H1 (cell line): ENCODE measurements at regions not wholly inside any gene's neighbourhood (a gene's known extent, or its start where the extent isn't known, plus 50 kb on each side); places are given as distances from the start of the nearest gene placed in this dataset.

Experiments used
- CTCF ChIA-PET: fragments of 300-600 bp; sonication (Branson Sonifier 250); formaldehyde crosslinking; loops from one replicate; lab custom pipeline; 2021; ENCODE audit not compliant: partially characterized antibody; lab: Charles Lee
- POLR2A ChIA-PET: fragments of 300-600 bp; sonication (Branson Sonifier 250); formaldehyde crosslinking; loops from one replicate; lab custom pipeline; 2021; ENCODE audit warnings: inconsistent platforms; ENCODE audit not compliant: partially characterized antibody; lab: Charles Lee
- DNase-seq, 2 experiments: peaks; one replicate each; pipeline versions ENCODE4 v3.0.0 to v3.0.0-alpha.2; 2010 to 2022; ENCODE audit warnings: low spot score in 2 of 2, low read depth in 1 of 2, mixed read lengths in 1 of 2
- FAIRE-seq: peaks from 2 replicates; lab custom pipeline; 2011; peaks lifted over from hg19 to GRCh38; lab: Jason Lieb, UNC
- H2AFZ ChIP-seq: 2 replicates; pipeline ENCODE4 v1.8.1; 2012; ENCODE audit warnings: low read length, inconsistent platforms
- H2AK5ac ChIP-seq: 2 replicates; pipeline ENCODE4 v1.6.1; 2013; ENCODE audit warnings: low read depth, low read length
- H2BK120ac ChIP-seq: replicated peaks from 2 replicates; pipeline ENCODE3; 2013; ENCODE audit warnings: low read depth, low read length, inconsistent platforms
- H2BK12ac ChIP-seq: 2 replicates; pipeline ENCODE4 v1.6.1; 2013; ENCODE audit warnings: low read depth, low read length
- H2BK15ac ChIP-seq: 2 replicates; pipeline ENCODE4 v1.6.1; 2013; ENCODE audit warnings: low read length
- H2BK20ac ChIP-seq: 2 replicates; pipeline ENCODE4 v1.6.1; 2013; ENCODE audit warnings: low read length
- H2BK5ac ChIP-seq: 2 replicates; pipeline ENCODE4 v1.6.1; 2013; ENCODE audit warnings: low read depth, low read length
- H3K14ac ChIP-seq: 2 replicates; pipeline ENCODE4 v1.6.1; 2013; ENCODE audit warnings: inconsistent platforms; ENCODE audit not compliant: insufficient read length
- H3K18ac ChIP-seq: 2 replicates; pipeline ENCODE4 v1.6.1; 2013; ENCODE audit warnings: low read length; ENCODE audit errors: extremely low read depth
- H3K23ac ChIP-seq: 2 replicates; pipeline ENCODE4 v1.6.1; 2013; ENCODE audit warnings: inconsistent platforms; ENCODE audit not compliant: insufficient read length
- H3K23me2 ChIP-seq: 2 replicates; pipeline ENCODE4 v1.6.1; 2013; ENCODE audit warnings: low read depth, low read length
- H3K27ac ChIP-seq: 2 replicates; pipeline ENCODE4 v1.6.1; 2011; ENCODE audit warnings: low read depth, low read length, inconsistent platforms
- H3K27me3 ChIP-seq, 4 experiments: replicated peaks in 1 of 4; 1 replicate in 1 of 4; 2 replicates in 3 of 4; pipeline versions ENCODE4 v1.6.1 to v1.8.1; 2011 to 2013; ENCODE audit warnings: low read length in 3 of 4, mild to moderate bottlenecking in 3 of 4, inconsistent platforms in 2 of 4, mixed read lengths in 2 of 4, moderate library complexity in 1 of 4; ENCODE audit not compliant: control insufficient read depth in 3 of 4, insufficient read depth in 3 of 4; ENCODE audit errors: extremely low read depth in 1 of 4
- H3K36me3 ChIP-seq, 4 experiments: 2 replicates each; pipeline versions ENCODE4 v1.6.1 to v1.8.1; 2011 to 2013; ENCODE audit warnings: mild to moderate bottlenecking in 4 of 4, low read length in 3 of 4, moderate library complexity in 2 of 4, control low read depth in 1 of 4, inconsistent platforms in 1 of 4; ENCODE audit not compliant: insufficient read depth in 4 of 4, control insufficient read depth in 2 of 4
- H3K4ac ChIP-seq: replicated peaks from 2 replicates; pipeline ENCODE3; 2013; ENCODE audit warnings: low read length, low read depth, mixed read lengths, inconsistent platforms; ENCODE audit not compliant: insufficient read length
- H3K4me1 ChIP-seq, 4 experiments: replicated peaks in 1 of 4; 1 replicate in 1 of 4; 2 replicates in 3 of 4; pipeline versions ENCODE4 v1.6.1 to v1.8.1; 2011 to 2013; ENCODE audit warnings: low read length in 3 of 4, inconsistent platforms in 2 of 4, mixed read lengths in 1 of 4; ENCODE audit not compliant: insufficient read depth in 4 of 4, control insufficient read depth in 3 of 4
- H3K4me2 ChIP-seq, 2 experiments: 2 replicates each; pipeline versions ENCODE4 v1.6.1 to v1.8.1; 2011 to 2013; ENCODE audit warnings: low read depth in 2 of 2, low read length in 2 of 2, control low read depth in 1 of 2, inconsistent platforms in 1 of 2, mild to moderate bottlenecking in 1 of 2; ENCODE audit not compliant: insufficient read depth in 1 of 2
- H3K4me3 ChIP-seq, 4 experiments: fragments of 200-600, 300-600 bp in 1 of 4; sonication (generic), shearing (Covaris generic), sonication (Bioruptor Twin) in 1 of 4; 2 replicates each; pipeline versions ENCODE4 v1.5.1 to v1.8.1; 2011 to 2016; ENCODE audit warnings: low read length in 4 of 4, low read depth in 3 of 4, control low read depth in 2 of 4, inconsistent platforms in 2 of 4, mild to moderate bottlenecking in 2 of 4, mixed read lengths in 1 of 4, moderate library complexity in 1 of 4; ENCODE audit not compliant: insufficient read depth in 2 of 4; ENCODE audit errors: extremely low read depth in 1 of 4
- H3K56ac ChIP-seq: replicated peaks from 2 replicates; pipeline ENCODE3; 2013; ENCODE audit warnings: low read depth, mild to moderate bottlenecking, mixed read lengths, low read length, inconsistent platforms; ENCODE audit not compliant: insufficient read length
- H3K79me1 ChIP-seq: 2 replicates; pipeline ENCODE4 v1.6.1; 2013; ENCODE audit warnings: low read depth, low read length, control low read depth
- H3K79me2 ChIP-seq, 2 experiments: 2 replicates each; pipeline versions ENCODE4 v1.6.1 to v1.8.1; 2012 to 2013; ENCODE audit warnings: low read length in 2 of 2, mild to moderate bottlenecking in 2 of 2, inconsistent platforms in 1 of 2; ENCODE audit not compliant: insufficient read depth in 2 of 2, control insufficient read depth in 1 of 2
- H3K9ac ChIP-seq, 4 experiments: replicated peaks in 1 of 4; 1 replicate in 1 of 4; 2 replicates in 3 of 4; pipeline versions ENCODE4 v1.6.1 to v1.8.1; 2011 to 2013; ENCODE audit warnings: low read depth in 3 of 4, low read length in 3 of 4, control low read depth in 2 of 4, mild to moderate bottlenecking in 2 of 4, moderate library complexity in 2 of 4, inconsistent platforms in 1 of 4; ENCODE audit errors: extremely low read depth in 1 of 4
- H3K9me3 ChIP-seq, 2 experiments: 2 replicates each; pipeline versions ENCODE4 v1.6.1 to v1.8.1; 2012 to 2013; ENCODE audit warnings: mild to moderate bottlenecking in 2 of 2, moderate library complexity in 2 of 2, control low read depth in 1 of 2, inconsistent platforms in 1 of 2, low read depth in 1 of 2, low read length in 1 of 2, mixed read lengths in 1 of 2; ENCODE audit not compliant: insufficient read depth in 2 of 2
- H4K20me1 ChIP-seq, 2 experiments: replicated peaks in 1 of 2; 2 replicates each; pipeline versions ENCODE3 to v1.8.1; 2011 to 2013; ENCODE audit warnings: inconsistent platforms in 2 of 2, low read length in 2 of 2, mild to moderate bottlenecking in 1 of 2; ENCODE audit not compliant: insufficient read depth in 2 of 2, control insufficient read depth in 1 of 2
- H4K5ac ChIP-seq: 2 replicates; pipeline ENCODE4 v1.6.1; 2013; ENCODE audit warnings: low read length, low read depth, mixed read lengths, inconsistent platforms; ENCODE audit not compliant: insufficient read length
- H4K8ac ChIP-seq: 2 replicates; pipeline ENCODE4 v1.8.0; 2013; ENCODE audit warnings: mild to moderate bottlenecking, moderate library complexity, low read length, inconsistent platforms; ENCODE audit not compliant: insufficient read depth; ENCODE audit errors: extremely low read depth
- H4K91ac ChIP-seq: replicated peaks from 2 replicates; pipeline ENCODE3; 2013; ENCODE audit warnings: low read length, mixed read lengths, inconsistent platforms; ENCODE audit not compliant: insufficient read length
- BCL11A ChIP-seq, 2 experiments: IDR thresholded peaks; one replicate each; pipeline ENCODE4 v1.6.1; 2011; ENCODE audit warnings: low read depth in 2 of 2, low read length in 2 of 2, mild to moderate bottlenecking in 2 of 2
- CEBPB ChIP-seq: IDR thresholded peaks from 2 replicates; pipeline ENCODE4 v1.6.1; 2012; ENCODE audit warnings: low read depth, low read length
- RBBP5 ChIP-seq: IDR thresholded peaks from 2 replicates; pipeline ENCODE4 v1.7.1; 2012; ENCODE audit warnings: low read depth, mild to moderate bottlenecking, inconsistent platforms, low read length, moderate library complexity, borderline replicate concordance
- SAP30 ChIP-seq: fragments of 300-600 bp; sonication (generic); IDR thresholded peaks from 2 replicates; pipeline ENCODE4 v1.7.1; 2012; ENCODE audit warnings: low read length, moderate library complexity, mild to moderate bottlenecking, inconsistent platforms; ENCODE audit not compliant: insufficient read depth, insufficient replicate concordance
- SP4 ChIP-seq: IDR thresholded peaks from 2 replicates; pipeline ENCODE4 v1.6.1; 2012; ENCODE audit warnings: low read length, inconsistent platforms
- WGBS, 2 experiments: shearing (Covaris generic) in 1 of 2; methylation state at CpG; one replicate each; pipeline versions ENCODE4 v1.1.6 to v1.1.7; 2013 to 2015; ENCODE audit warnings: low lambda C conversion rate in 2 of 2, mixed read lengths in 2 of 2, inconsistent platforms in 1 of 2, low coverage in 1 of 2, missing lambda C conversion rate in 1 of 2; ENCODE audit not compliant: insufficient replicate concordance in 2 of 2, insufficient coverage in 1 of 2, insufficient read length in 1 of 2; ENCODE audit errors: extremely low coverage in 1 of 2, missing lambda C conversion rate in 1 of 2; 5-methylcytosine and 5-hydroxymethylcytosine counted together

GRCh38 chr14:98182393-98183055 is 1089.5 kb downstream of the BCL11B start:
- Histone ChIP-seq H2AK5ac (no peak overlapping the region), H2BK20ac (no peak overlapping the region), H3K27me3 (no peaks in the 10 kb centered on the region), H3K4me2 (no peak overlapping the region), H2BK15ac (no peak overlapping the region), H3K9ac (no peak overlapping the region), H3K36me3 (no peaks in the 10 kb centered on the region), H4K5ac (no peak overlapping the region), H4K8ac (no peak overlapping the region), H3K56ac (no peak overlapping the region), H3K23ac (no peak overlapping the region), H2AFZ (no peak overlapping the region), H3K9me3 (no peaks in the 10 kb centered on the region), H2BK5ac (no peak overlapping the region), H3K4ac (no peak overlapping the region), H3K14ac (no peak overlapping the region), H4K20me1 (no peaks in the 10 kb centered on the region), H3K23me2 (no peaks in the 10 kb centered on the region), H3K27ac (no peak overlapping the region), H2BK120ac (no peak overlapping the region), H3K18ac (no peak overlapping the region), H3K79me1 (no peaks in the 10 kb centered on the region), H3K4me1 (no peaks in the 10 kb centered on the region; a peak in 2 of 7 replicates), H3K79me2 (no peaks in the 10 kb centered on the region), H4K91ac (no peak overlapping the region), H2BK12ac (no peak overlapping the region), H3K4me3 (no peak overlapping the region)
- ChIA-PET CTCF (interaction anchor here (1.1 kb wide), 1 partner anchor 43 kb away, joined by 3 read pairs; no protein-coding TSS in a partner anchor), POLR2A (no interaction called here)
- no peak for FAIRE-seq
- 88% methylated on average over 2 of the region's 3 CpGs; no CpG with 5 or more reads in 1 of the 2 experiments for WGBS, 2 experiments
- DNase-seq = no peak
- no peak for TF ChIP-seq CEBPB
- no peak for TF ChIP-seq RBBP5
- TF ChIP-seq SP4 = no peak
- TF ChIP-seq BCL11A (IDR thresholded peaks at IDR 0.05; ENCODE audit: low read depth in 2 of 2, low read length in 2 of 2) = no peak
- TF ChIP-seq SAP30 = no peak
